H9 (cell line): ENCODE measurements at regions not wholly inside any gene's neighbourhood (a gene's known extent, or its start where the extent isn't known, plus 50 kb on each side); places are given as distances from the start of the nearest gene placed in this dataset.

ENCODE experiments used
- DNase-seq: peaks from one replicate; pipeline ENCODE4 v3.0.0-alpha.2; 2017
- H2AFZ ChIP-seq: one replicate; pipeline ENCODE4 v1.6.1; 2013; ENCODE audit warnings: mild to moderate bottlenecking, low read length, control low read depth, moderate library complexity
- H2AK5ac ChIP-seq: 2 replicates; pipeline ENCODE4 v1.6.1; 2013; ENCODE audit warnings: low read length, control low read depth, mixed read lengths; ENCODE audit not compliant: insufficient read length
- H2BK120ac ChIP-seq: one replicate; pipeline ENCODE4 v1.6.1; 2013; ENCODE audit warnings: low read depth, mild to moderate bottlenecking, low read length, control low read depth, inconsistent platforms; ENCODE audit not compliant: poor library complexity, severe bottlenecking
- H2BK12ac ChIP-seq: 2 replicates; pipeline ENCODE4 v1.6.1; 2013; ENCODE audit warnings: low read length, control low read depth, mixed read lengths, low read depth; ENCODE audit not compliant: insufficient read length
- H2BK15ac ChIP-seq: 2 replicates; pipeline ENCODE4 v1.6.1; 2013; ENCODE audit warnings: low read depth, low read length, control low read depth
- H2BK20ac ChIP-seq: one replicate; pipeline ENCODE4 v1.6.1; 2013; ENCODE audit warnings: low read depth, mild to moderate bottlenecking, low read length, control low read depth, inconsistent platforms; ENCODE audit not compliant: poor library complexity, severe bottlenecking
- H2BK5ac ChIP-seq: 2 replicates; pipeline ENCODE4 v1.6.1; 2013; ENCODE audit warnings: low read length, control low read depth, mixed read lengths; ENCODE audit not compliant: insufficient read length
- H3K14ac ChIP-seq: 2 replicates; pipeline ENCODE4 v1.6.1; 2013; ENCODE audit warnings: low read length, control low read depth; ENCODE audit not compliant: insufficient read depth
- H3K18ac ChIP-seq: 2 replicates; pipeline ENCODE4 v1.6.1; 2013; ENCODE audit warnings: low read depth, mild to moderate bottlenecking, mixed read lengths, low read length, control low read depth; ENCODE audit not compliant: insufficient read length
- H3K23ac ChIP-seq: 2 replicates; pipeline ENCODE4 v1.6.1; 2013; ENCODE audit warnings: low read length, control low read depth, mixed read lengths, low read depth; ENCODE audit not compliant: insufficient read length
- H3K23me2 ChIP-seq: 2 replicates; pipeline ENCODE4 v1.6.1; 2013; ENCODE audit warnings: low read depth, mild to moderate bottlenecking, mixed read lengths, low read length, control low read depth; ENCODE audit not compliant: insufficient read length, poor library complexity, severe bottlenecking
- H3K27ac ChIP-seq: 2 replicates; pipeline ENCODE4 v1.5.1; 2013; ENCODE audit warnings: low read length, control low read depth, mixed read lengths, low read depth; ENCODE audit not compliant: insufficient read length
- H3K27me3 ChIP-seq: 2 replicates; pipeline ENCODE4 v1.6.1; 2013; ENCODE audit warnings: low read length, control low read depth, inconsistent platforms; ENCODE audit not compliant: insufficient read depth
- H3K4ac ChIP-seq: 2 replicates; pipeline ENCODE4 v1.6.1; 2013; ENCODE audit warnings: low read depth, mild to moderate bottlenecking, control low read depth, inconsistent platforms, low read length, moderate library complexity
- H3K4me1 ChIP-seq: 2 replicates; pipeline ENCODE4 v1.6.1; 2013; ENCODE audit warnings: low read length, control low read depth, inconsistent platforms; ENCODE audit not compliant: insufficient read depth
- H3K4me2 ChIP-seq: 2 replicates; pipeline ENCODE4 v1.6.1; 2013; ENCODE audit warnings: low read length, control low read depth, mixed read lengths; ENCODE audit not compliant: insufficient read length, insufficient read depth
- H3K56ac ChIP-seq: 2 replicates; pipeline ENCODE4 v1.6.1; 2013; ENCODE audit warnings: low read depth, mild to moderate bottlenecking, mixed read lengths, low read length, control low read depth; ENCODE audit not compliant: insufficient read length
- H3K79me1 ChIP-seq: 2 replicates; pipeline ENCODE4 v1.6.1; 2013; ENCODE audit warnings: low read depth, mild to moderate bottlenecking, moderate library complexity, low read length, control low read depth, inconsistent platforms; ENCODE audit not compliant: insufficient read depth, poor library complexity, severe bottlenecking
- H3K79me2 ChIP-seq: 2 replicates; pipeline ENCODE4 v1.6.1; 2013; ENCODE audit warnings: low read length, control low read depth, inconsistent platforms; ENCODE audit not compliant: insufficient read depth
- H3K9ac ChIP-seq: 2 replicates; pipeline ENCODE4 v1.6.1; 2013; ENCODE audit warnings: low read length, control low read depth, mixed read lengths; ENCODE audit not compliant: insufficient read length; ENCODE audit errors: extremely low read depth
- H3K9me3 ChIP-seq: one replicate; pipeline ENCODE4 v1.6.1; 2013; ENCODE audit warnings: low read depth, low read length, inconsistent platforms; ENCODE audit not compliant: control insufficient read depth
- H3T11ph ChIP-seq: one replicate; pipeline ENCODE4 v1.6.1; 2013; ENCODE audit warnings: mild to moderate bottlenecking, low read length, control low read depth, inconsistent platforms
- H4K20me1 ChIP-seq: one replicate; pipeline ENCODE4 v1.6.1; 2013; ENCODE audit not compliant: control insufficient read depth, insufficient read length, insufficient read depth
- H4K5ac ChIP-seq: 2 replicates; pipeline ENCODE4 v1.6.1; 2013; ENCODE audit warnings: low read depth, mild to moderate bottlenecking, mixed read lengths, low read length, control low read depth; ENCODE audit not compliant: insufficient read length
- H4K8ac ChIP-seq: replicated peaks from 2 replicates; pipeline ENCODE4 v1.6.1; 2013; ENCODE audit warnings: low read length, control low read depth, mixed read lengths, low read depth; ENCODE audit not compliant: insufficient read length
- H4K91ac ChIP-seq: 2 replicates; pipeline ENCODE4 v1.6.1; 2013; ENCODE audit warnings: low read depth, mild to moderate bottlenecking, moderate library complexity, mixed read lengths, low read length, control low read depth; ENCODE audit not compliant: insufficient read length
- H3K27ac Mint-ChIP-seq, 3 experiments: 2 replicates in 2 of 3; 3 replicates in 1 of 3; pipeline ENCODE4 v1.8.0; 2020 to 2021; ENCODE audit warnings: mixed read lengths in 3 of 3, mild to moderate bottlenecking in 1 of 3, moderate library complexity in 1 of 3
- H3K27me3 Mint-ChIP-seq: 2 replicates; pipeline ENCODE4 v1.8.0; 2021; ENCODE audit warnings: low read depth, mild to moderate bottlenecking, moderate library complexity, mixed read lengths
- H3K36me3 Mint-ChIP-seq, 3 experiments: 2 replicates in 2 of 3; 3 replicates in 1 of 3; pipeline ENCODE4 v1.8.0; 2020 to 2021; ENCODE audit warnings: low read depth in 3 of 3, mixed read lengths in 3 of 3; ENCODE audit not compliant: insufficient read depth in 1 of 3
- H3K4me1 Mint-ChIP-seq, 2 experiments: 2 replicates each; pipeline ENCODE4 v1.8.0; 2020; ENCODE audit warnings: mixed read lengths in 2 of 2
- H3K4me3 Mint-ChIP-seq, 2 experiments: 2 replicates in 1 of 2; 3 replicates in 1 of 2; pipeline ENCODE4 v1.8.0; 2020 to 2021; ENCODE audit warnings: mild to moderate bottlenecking in 2 of 2, mixed read lengths in 2 of 2, moderate library complexity in 1 of 2
- H3K9me3 Mint-ChIP-seq, 2 experiments: 2 replicates in 1 of 2; 3 replicates in 1 of 2; pipeline ENCODE4 v1.8.0; 2020; ENCODE audit warnings: mild to moderate bottlenecking in 2 of 2, mixed read lengths in 2 of 2, moderate library complexity in 1 of 2
- WGBS: extraction: QIAGEN DNeasy Blood & Tissue Kit; methylation state at CpG from one replicate; pipeline ENCODE4 v1.1.7; 2013; ENCODE audit warnings: missing lambda C conversion rate, low lambda C conversion rate, mixed read lengths; ENCODE audit not compliant: insufficient read length; ENCODE audit errors: extremely low coverage; 5-methylcytosine and 5-hydroxymethylcytosine counted together
- TF ChIP-seq, protein P1 (sequence below): fragments of 200-600 bp; sonication (generic); conservative IDR thresholded peaks from 3 replicates; pipeline ENCODE4 v1.8.0; 2021; ENCODE audit warnings: antibody characterized with exemption, mild to moderate bottlenecking

GRCh38 chr11:127412234-127412633 lies 411.7 kb upstream of the KIRREL3 start:
- Histone ChIP-seq H2BK15ac (no peak overlapping the region), H4K5ac (no peak overlapping the region), H4K20me1 (no peaks in the 10 kb centered on the region), H3K4me2 (no peak overlapping the region), H3K18ac (no peak overlapping the region), H3K14ac (no peak overlapping the region), H3K27ac (no peak overlapping the region), H3K9ac (no peak overlapping the region), H3K23me2 (no peaks in the 10 kb centered on the region), H3K79me1 (no peaks in the 10 kb centered on the region), H2BK20ac (no peak overlapping the region), H3K79me2 (no peaks in the 10 kb centered on the region), H3T11ph (no peak overlapping the region), H3K9me3 (no peaks in the 10 kb centered on the region), H3K4me1 (no peaks in the 10 kb centered on the region), H3K27me3 (no peaks in the 10 kb centered on the region), H3K56ac (no peak overlapping the region), H2BK12ac (no peak overlapping the region), H4K91ac (no peak overlapping the region), H2BK5ac (no peak overlapping the region), H2AFZ (no peak overlapping the region), H3K23ac (no peak overlapping the region), H3K4ac (no peak overlapping the region), H4K8ac (no peak overlapping the region), H2BK120ac (no peak overlapping the region), H2AK5ac (no peak overlapping the region)
- H3K36me3 Mint-ChIP-seq: 0 out of 7 replicates have a peak, but pooled peaks cover 0 to 5% (median 0%) of the 10 kb centered on the region in 3 experiments
- H3K27ac Mint-ChIP-seq: no peak overlapping the region; a peak in 1 of 7 replicates
- no CpG with 5 or more reads among the region's 8 CpGs for WGBS
- H3K27me3 Mint-ChIP-seq: no peaks in the 10 kb centered on the region; the same call in 1 of the 2 replicates
- no peak for DNase-seq
- peaks cover 0 to 2% of the 10 kb centered on the region in 2 experiments; a peak in 1 of 5 replicates for H3K9me3 Mint-ChIP-seq
- H3K4me3 Mint-ChIP-seq: no peak overlapping the region
- peaks cover 3 to 6% of the 10 kb centered on the region in 2 experiments; a peak in 2 of 4 replicates for H3K4me1 Mint-ChIP-seq
- TF ChIP-seq, protein P1, sequence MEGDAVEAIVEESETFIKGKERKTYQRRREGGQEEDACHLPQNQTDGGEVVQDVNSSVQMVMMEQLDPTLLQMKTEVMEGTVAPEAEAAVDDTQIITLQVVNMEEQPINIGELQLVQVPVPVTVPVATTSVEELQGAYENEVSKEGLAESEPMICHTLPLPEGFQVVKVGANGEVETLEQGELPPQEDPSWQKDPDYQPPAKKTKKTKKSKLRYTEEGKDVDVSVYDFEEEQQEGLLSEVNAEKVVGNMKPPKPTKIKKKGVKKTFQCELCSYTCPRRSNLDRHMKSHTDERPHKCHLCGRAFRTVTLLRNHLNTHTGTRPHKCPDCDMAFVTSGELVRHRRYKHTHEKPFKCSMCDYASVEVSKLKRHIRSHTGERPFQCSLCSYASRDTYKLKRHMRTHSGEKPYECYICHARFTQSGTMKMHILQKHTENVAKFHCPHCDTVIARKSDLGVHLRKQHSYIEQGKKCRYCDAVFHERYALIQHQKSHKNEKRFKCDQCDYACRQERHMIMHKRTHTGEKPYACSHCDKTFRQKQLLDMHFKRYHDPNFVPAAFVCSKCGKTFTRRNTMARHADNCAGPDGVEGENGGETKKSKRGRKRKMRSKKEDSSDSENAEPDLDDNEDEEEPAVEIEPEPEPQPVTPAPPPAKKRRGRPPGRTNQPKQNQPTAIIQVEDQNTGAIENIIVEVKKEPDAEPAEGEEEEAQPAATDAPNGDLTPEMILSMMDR: no peak
